Mucosa of descending colon (tissue), 3 donors: ENCODE measurements at regions not wholly inside any gene's neighbourhood (a gene's known extent, or its start where the extent isn't known, plus 50 kb on each side); places are given as distances from the start of the nearest gene placed in this dataset.

ENCODE experiments used
- ATAC-seq: fragments of 200-7000 bp; cut with Tn5 transposase; one replicate; pipeline ENCODE4 v1.9.1; 2020; ENCODE audit warnings: mild to moderate bottlenecking, moderate library complexity
- DNase-seq, 3 donors: peaks; one replicate each; pipeline ENCODE4 v3.0.0-alpha.2; 2020
- H3K36me3 ChIP-seq: fragments of 200-600 bp; one replicate; pipeline ENCODE4 v1.8.0; 2021; ENCODE audit warnings: low read depth, mild to moderate bottlenecking
- H3K4me1 ChIP-seq: fragments of 200-600 bp; one replicate; pipeline ENCODE4 v1.8.0; 2021; ENCODE audit warnings: low read depth, mild to moderate bottlenecking
- H3K4me3 ChIP-seq: fragments of 200-600 bp; one replicate; pipeline ENCODE4 v1.8.0; 2021; ENCODE audit warnings: mild to moderate bottlenecking
- H3K9me3 ChIP-seq: fragments of 200-600 bp; one replicate; pipeline ENCODE4 v1.8.0; 2021; ENCODE audit warnings: mild to moderate bottlenecking
- intact Hi-C, 2 donors: fragments of 100-400 bp; cut with DNase I in 1 of 2; cut with micrococcal nuclease in 1 of 2; formaldehyde crosslinking; loops; one replicate each; pipeline versions ENCODE4 v1.11.0 to v1.11.1; 2022; cut with DNase I, micrococcal nuclease
- TF ChIP-seq, protein P1 (sequence below): fragments of 200-600 bp; IDR thresholded peaks from one replicate; pipeline ENCODE4 v1.8.0; 2022; ENCODE audit warnings: antibody characterized with exemption, mild to moderate bottlenecking
- donor health status: DM: no; HTN: no; CAD: no; lungs with moderate emphysema.
- donor health status: DM: no; HTN: no; CAD: no.
- donor health status: DM: no; HTN: yes; CAD: no.

GRCh38 chr15:38944536-38944935 lies 379.9 kb upstream of the RASGRP1 start:
- intact Hi-C loops: no loop called here
- Histone ChIP-seq H3K4me3 (no peak overlapping the region), H3K36me3 (no peaks in the 10 kb centered on the region), H3K9me3 (no peaks in the 10 kb centered on the region), H3K4me1 (no peaks in the 10 kb centered on the region)
- DNase-seq (no peak), ATAC-seq (no peak)
- TF ChIP-seq, protein P1, sequence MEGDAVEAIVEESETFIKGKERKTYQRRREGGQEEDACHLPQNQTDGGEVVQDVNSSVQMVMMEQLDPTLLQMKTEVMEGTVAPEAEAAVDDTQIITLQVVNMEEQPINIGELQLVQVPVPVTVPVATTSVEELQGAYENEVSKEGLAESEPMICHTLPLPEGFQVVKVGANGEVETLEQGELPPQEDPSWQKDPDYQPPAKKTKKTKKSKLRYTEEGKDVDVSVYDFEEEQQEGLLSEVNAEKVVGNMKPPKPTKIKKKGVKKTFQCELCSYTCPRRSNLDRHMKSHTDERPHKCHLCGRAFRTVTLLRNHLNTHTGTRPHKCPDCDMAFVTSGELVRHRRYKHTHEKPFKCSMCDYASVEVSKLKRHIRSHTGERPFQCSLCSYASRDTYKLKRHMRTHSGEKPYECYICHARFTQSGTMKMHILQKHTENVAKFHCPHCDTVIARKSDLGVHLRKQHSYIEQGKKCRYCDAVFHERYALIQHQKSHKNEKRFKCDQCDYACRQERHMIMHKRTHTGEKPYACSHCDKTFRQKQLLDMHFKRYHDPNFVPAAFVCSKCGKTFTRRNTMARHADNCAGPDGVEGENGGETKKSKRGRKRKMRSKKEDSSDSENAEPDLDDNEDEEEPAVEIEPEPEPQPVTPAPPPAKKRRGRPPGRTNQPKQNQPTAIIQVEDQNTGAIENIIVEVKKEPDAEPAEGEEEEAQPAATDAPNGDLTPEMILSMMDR: no peak

DNA sequence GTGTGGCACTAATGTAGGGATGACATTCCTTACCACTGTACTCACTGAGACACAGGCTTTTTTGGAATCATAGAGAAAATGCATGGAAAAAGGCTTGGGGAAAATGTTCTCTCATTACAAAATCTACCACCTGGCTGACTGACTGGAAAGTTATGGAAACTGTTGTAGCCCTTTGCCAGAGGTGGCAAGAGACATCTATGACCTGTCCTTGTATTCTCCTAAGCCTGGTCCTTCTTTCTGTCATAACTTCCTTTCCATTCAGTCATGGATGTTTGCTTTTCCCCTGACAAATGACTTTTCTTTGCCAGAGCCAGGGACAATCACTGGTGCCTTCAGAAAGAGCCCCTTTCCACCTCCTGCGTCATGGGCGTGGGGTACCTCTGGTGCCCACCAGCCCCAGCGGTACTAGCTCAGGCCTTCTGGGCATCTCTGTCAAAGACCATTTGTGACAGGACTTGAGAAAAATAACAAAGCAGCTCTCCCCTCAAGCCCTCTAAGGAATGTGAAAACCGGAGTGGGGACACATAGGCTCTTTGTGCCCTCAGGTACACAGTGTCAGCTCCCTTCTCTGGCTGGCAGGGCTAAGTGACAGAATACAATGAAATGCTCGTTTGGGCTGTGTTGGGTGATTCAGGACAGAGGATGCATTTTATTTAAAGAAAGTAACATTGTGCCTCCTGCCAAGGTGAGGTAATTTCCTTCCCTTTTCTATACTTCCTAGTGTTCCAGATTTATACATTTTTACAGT lies 381.1 kb upstream of the RASGRP1 start:
- Histone ChIP-seq H3K36me3 (no peaks in the 10 kb centered on the region), H3K9me3 (no peaks in the 10 kb centered on the region), H3K4me3 (no peak overlapping the region), H3K4me1 (no peaks in the 10 kb centered on the region)
- DNase-seq (no peak), ATAC-seq (no peak)
- intact Hi-C loops: no loop called here
- TF ChIP-seq, protein P1: no peak

GRCh38 chr15:38954090-38954489 lies 389.5 kb upstream of the RASGRP1 start:
- TF ChIP-seq, protein P1: no peak

DNA sequence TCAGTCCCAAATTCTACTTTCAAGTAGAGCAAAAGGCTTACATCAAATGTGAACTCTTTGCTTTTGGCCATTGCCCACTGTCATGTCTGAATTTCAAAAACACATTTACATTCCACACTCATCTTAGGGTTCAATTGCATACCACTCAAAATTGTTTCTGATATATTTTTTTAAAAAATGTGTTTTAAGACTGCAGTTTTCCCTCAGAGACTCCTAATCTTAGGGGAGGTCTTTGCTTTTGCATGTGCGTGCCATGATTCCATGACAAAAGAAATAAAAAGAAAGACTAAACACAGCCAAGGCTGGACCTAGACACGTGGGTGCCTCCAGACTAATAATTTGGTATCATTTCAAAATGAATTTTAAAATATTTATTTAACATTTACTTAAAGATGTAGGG lies 396.8 kb upstream of the RASGRP1 start:
- Histone ChIP-seq H3K4me3 (no peak overlapping the region), H3K36me3 (no peaks in the 10 kb centered on the region), H3K4me1 (no peaks in the 10 kb centered on the region), H3K9me3 (no peaks in the 10 kb centered on the region)
- intact Hi-C loops: no loop called here
- DNase-seq (no peak), ATAC-seq (no peak)
- TF ChIP-seq, protein P1: no peak

More at GRCh38 chr15:38954090-38954489, 389.5 kb upstream of the RASGRP1 start:
- no peak for ATAC-seq
- intact Hi-C loops: no loop called here
- H3K4me1 ChIP-seq: no peaks in the 10 kb centered on the region
- no peaks in the 10 kb centered on the region for H3K9me3 ChIP-seq
- H3K4me3 ChIP-seq: no peak overlapping the region
- H3K36me3 ChIP-seq: no peaks in the 10 kb centered on the region
- no peak for DNase-seq

GRCh38 chr15:38961931-38962330 lies 397.3 kb upstream of the RASGRP1 start:
- no peak overlapping the region for H3K4me3 ChIP-seq
- intact Hi-C loops: no loop called here
- ATAC-seq (no peak), DNase-seq (no peak)
- no peaks in the 10 kb centered on the region for H3K36me3 ChIP-seq
- no peaks in the 10 kb centered on the region for H3K4me1 ChIP-seq
- no peaks in the 10 kb centered on the region for H3K9me3 ChIP-seq
- TF ChIP-seq, protein P1: no peak
